ENCODE measurements at regions not wholly inside any gene's neighbourhood (a gene's known extent, or its start where the extent isn't known, plus 50 kb on each side); places are given as distances from the start of the nearest gene placed in this dataset.

DNA sequence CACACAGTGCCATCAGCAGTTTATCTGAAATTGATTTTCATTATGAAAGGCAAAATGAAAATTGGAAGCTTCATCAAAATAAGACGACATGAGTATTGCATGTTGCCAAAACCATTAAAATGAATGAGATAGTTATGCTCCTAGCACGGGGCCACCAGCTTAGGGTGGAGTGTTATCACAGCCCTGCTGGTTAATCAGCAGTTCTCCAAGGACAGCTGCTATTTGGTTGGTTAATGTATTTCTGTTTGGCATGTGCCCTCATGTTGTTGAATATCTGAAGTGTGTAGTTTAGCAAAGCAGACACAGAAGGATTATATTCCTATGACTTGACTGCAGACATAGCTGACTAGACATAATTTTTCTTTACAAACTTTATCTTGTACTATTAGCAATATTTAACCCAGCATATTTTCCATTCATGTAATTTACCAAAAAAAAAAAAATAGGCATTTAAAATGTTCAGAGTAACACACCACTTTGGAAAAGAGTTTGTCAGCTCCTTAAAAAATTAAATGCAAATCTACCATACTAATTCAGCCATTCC lies 98.6 kb upstream of the PIK3R1 start:
- DNase-seq (ENCODE audit: low read depth) = no peak
- no peak for TF ChIP-seq CTCF (IDR thresholded peaks at IDR 0.05; ENCODE audit: low read depth, low read length, missing control alignments)
- H3K4me3 ChIP-seq (ENCODE audit: low read depth, low read length) = no peak overlapping the region
- in situ Hi-C loops (cut with HindIII; ENCODE audit: low sequenced_read_pairs) = no loop called here

GRCh38 chr5:68116408-68116807 lies 99.1 kb upstream of the PIK3R1 start:
- no peak overlapping the region for H3K4me3 ChIP-seq (ENCODE audit: low read depth, low read length)
- TF ChIP-seq CTCF (IDR thresholded peaks at IDR 0.05; ENCODE audit: low read depth, low read length, missing control alignments) = no peak
- in situ Hi-C loops (cut with HindIII; ENCODE audit: low sequenced_read_pairs) = no loop called here
- DNase-seq (ENCODE audit: low read depth) = no peak

- TF ChIP-seq CTCF (IDR thresholded peaks at IDR 0.05; ENCODE audit: low read depth, low read length, missing control alignments) = no peak
- no peak overlapping the region for H3K4me3 ChIP-seq (ENCODE audit: low read depth, low read length)
- in situ Hi-C loops (cut with HindIII; ENCODE audit: low sequenced_read_pairs) = no loop called here
- DNase-seq (ENCODE audit: low read depth) = no peak
These were observed 100.0 kb upstream of the PIK3R1 start for GRCh38 chr5:68115584-68115983.

GRCh38 chr5:68114378-68115040 lies 101.0 kb upstream of the PIK3R1 start:
- H3K4me3 ChIP-seq (ENCODE audit: low read depth, low read length) = no peak overlapping the region
- no peak for TF ChIP-seq CTCF (IDR thresholded peaks at IDR 0.05; ENCODE audit: low read depth, low read length, missing control alignments)
- in situ Hi-C loops (cut with HindIII; ENCODE audit: low sequenced_read_pairs) = no loop called here
- DNase-seq (ENCODE audit: low read depth) = peak; percentile 55

- H3K4me3 ChIP-seq (ENCODE audit: low read depth, low read length) = no peak overlapping the region
- no peak for TF ChIP-seq CTCF (IDR thresholded peaks at IDR 0.05; ENCODE audit: low read depth, low read length, missing control alignments)
- in situ Hi-C loops (cut with HindIII; ENCODE audit: low sequenced_read_pairs) = no loop called here
- DNase-seq (ENCODE audit: low read depth) = no peak
These were observed 102.9 kb upstream of the PIK3R1 start for GRCh38 chr5:68112658-68113057.

DNA sequence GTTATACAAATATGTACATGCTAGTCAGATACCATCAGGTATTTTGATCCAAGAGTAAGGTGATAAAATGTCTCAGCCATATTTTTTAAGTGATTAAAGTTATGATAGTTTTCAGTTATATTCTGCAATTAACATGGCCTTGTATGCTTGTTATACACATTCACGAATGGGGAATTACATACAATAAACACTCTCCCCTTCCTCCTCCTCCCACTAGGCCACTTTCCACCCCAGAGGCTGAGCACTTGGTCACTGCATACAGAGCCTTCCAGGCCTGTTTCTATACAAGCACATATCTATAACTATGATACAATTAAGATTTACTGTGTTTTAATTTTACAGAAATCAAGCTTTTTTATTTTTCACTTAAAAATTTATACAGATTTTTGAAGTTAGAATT lies 104.7 kb upstream of the PIK3R1 start:
- no peak for TF ChIP-seq CTCF (IDR thresholded peaks at IDR 0.05; ENCODE audit: low read depth, low read length, missing control alignments)
- in situ Hi-C loops (cut with HindIII; ENCODE audit: low sequenced_read_pairs) = no loop called here
- DNase-seq (ENCODE audit: low read depth) = no peak
- H3K4me3 ChIP-seq (ENCODE audit: low read depth, low read length) = no peak overlapping the region
